ENCODE measurements at regions not wholly inside any gene's neighbourhood (a gene's known extent, or its start where the extent isn't known, plus 50 kb on each side); places are given as distances from the start of the nearest gene placed in this dataset.

GRCh38 chr18:21960189-21960588, 209.2 kb upstream of the GATA6 start (continued):
- TF ChIP-seq PLSCR1 (CRISPR knock-in tag; IDR thresholded peaks at IDR 0.05; ENCODE audit: borderline replicate concordance) (no peak), ARNTL (CRISPR knock-in tag; IDR thresholded peaks at IDR 0.05) (no peak), ZNF749 (CRISPR knock-in tag; IDR thresholded peaks at IDR 0.05; ENCODE audit: borderline replicate concordance) (no peak), SP5 (CRISPR knock-in tag; IDR thresholded peaks at IDR 0.05; ENCODE audit: borderline replicate concordance, low read depth) (no peak), HMG20B (CRISPR knock-in tag; conservative IDR thresholded peaks at IDR 0.05) (no peak)

GRCh38 chr18:21963336-21963735, 206.1 kb upstream of the GATA6 start:
- peaks cover 17% of the 10 kb centered on the region for H3K4me1 ChIP-seq (ENCODE audit: insufficient read depth, low read length)
- TF ChIP-seq ATF1 (CRISPR knock-in tag; IDR thresholded peaks at IDR 0.05), result no peak
- no peak for TF ChIP-seq ZNF33B (CRISPR knock-in tag; IDR thresholded peaks at IDR 0.05)
- TF ChIP-seq TSC22D2 (CRISPR knock-in tag; IDR thresholded peaks at IDR 0.05; ENCODE audit: borderline replicate concordance), result no peak
- TF ChIP-seq FIP1L1 (IDR thresholded peaks at IDR 0.05; ENCODE audit: borderline replicate concordance, insufficient read depth, low read depth, low read length), result no peak
- no peak for TF ChIP-seq ZNF17 (CRISPR knock-in tag; IDR thresholded peaks at IDR 0.05)
- TF ChIP-seq KLF13 (CRISPR knock-in tag; IDR thresholded peaks at IDR 0.05), result no peak
- TF ChIP-seq HOXA5 (CRISPR knock-in tag; IDR thresholded peaks at IDR 0.05), result no peak
- no peak for TF ChIP-seq DR1 (CRISPR knock-in tag; IDR thresholded peaks at IDR 0.05)
- no peak for TF ChIP-seq USF2 (IDR thresholded peaks at IDR 0.05; ENCODE audit: low read depth, low read length)
- TF ChIP-seq USF2 (CRISPR knock-in tag; IDR thresholded peaks at IDR 0.05; ENCODE audit: borderline replicate concordance), result no peak
- TF ChIP-seq ZBTB7B (CRISPR knock-in tag; IDR thresholded peaks at IDR 0.05), result no peak
- TF ChIP-seq ZNF605 (CRISPR knock-in tag; IDR thresholded peaks at IDR 0.05), result no peak
- TF ChIP-seq RBM39 (IDR thresholded peaks at IDR 0.05; ENCODE audit: low read depth, low read length, poor library complexity, severe bottlenecking), result no peak
- no peaks in the 10 kb centered on the region for H4K20me1 ChIP-seq (ENCODE audit: insufficient read depth, low read length)
- no peaks in the 10 kb centered on the region; a peak in 1 of 5 replicates for H3K27me3 ChIP-seq (ENCODE audit: control insufficient read depth in 1 of 2, insufficient read depth in 2 of 2, low read length in 2 of 2)
- DNase-seq (ENCODE audit: low spot score) (no peak), ATAC-seq (no peak), FAIRE-seq (no peak)
- H3K9me3 ChIP-seq (ENCODE audit: low read length), result no peaks in the 10 kb centered on the region
- H3K4me2 ChIP-seq (ENCODE audit: low read depth, low read length), result no peak overlapping the region
- no peak overlapping the region for H3K27ac ChIP-seq (ENCODE audit: extremely low read length, insufficient read depth, low read length)
- no peaks in the 10 kb centered on the region for H3K79me2 ChIP-seq (ENCODE audit: insufficient read depth, low read length)
- in situ Hi-C loops (cut with HindIII; ENCODE audit: extremely low pct_ligation_motif_present, low pct_unique_long_range_greater_than_20kb) (no loop called here), intact Hi-C loops (cut with micrococcal nuclease; ENCODE audit: unreplicated experiment) (no loop called here)
- ChIA-PET CTCF (ENCODE audit: low intra/inter-chr PET ratio, low total read pairs) (no interaction called here), POLR2A (no interaction called here)
- H3K9ac ChIP-seq (ENCODE audit: insufficient read depth, low read depth, low read length), result no peak overlapping the region
- H2AFZ ChIP-seq (ENCODE audit: low read length), result no peak overlapping the region
- no peak overlapping the region for H3K4me3 ChIP-seq (replicated peaks in 1 of 3; ENCODE audit: insufficient read depth in 1 of 3, low read depth in 2 of 3, low read length in 3 of 3)
- 45% methylated on average over 5 of the region's 5 CpGs for WGBS (ENCODE audit: low lambda C conversion rate)
- BruUV-seq (replicated peaks), result no TSS peak
- H3K36me3 ChIP-seq (replicated peaks in 1 of 2; ENCODE audit: control insufficient read depth in 1 of 2, insufficient read depth in 2 of 2, low read length in 2 of 2), result no peaks in the 10 kb centered on the region
